CD4-positive, alpha-beta memory T cell (primary cell): ENCODE measurements at regions not wholly inside any gene's neighbourhood (a gene's known extent, or its start where the extent isn't known, plus 50 kb on each side); places are given as distances from the start of the nearest gene placed in this dataset.
A peak's percentile ranks its signal among the peaks of the same experiment; 100 is the strongest.

ENCODE experiments used
- CTCF ChIA-PET: fragments of 350-600 bp; sonication (Branson Sonifier 250); formaldehyde crosslinking; loops from one replicate; lab custom pipeline; 2021; ENCODE audit warnings: inconsistent platforms; ENCODE audit not compliant: partially characterized antibody; lab: Charles Lee
- POLR2A ChIA-PET: fragments of 350-600 bp; sonication (Branson Sonifier 250); formaldehyde crosslinking; loops from one replicate; lab custom pipeline; 2021; ENCODE audit not compliant: partially characterized antibody; lab: Charles Lee
- DNase-seq, 5 donors: peaks; one replicate each; pipeline versions ENCODE4 v3.0.0 to v3.0.0-alpha.2; 2020 to 2022; ENCODE audit warnings: mixed read lengths in 1 of 5
- H3K27ac ChIP-seq: one replicate; pipeline ENCODE4 v1.7.0; 2013; ENCODE audit warnings: low read depth, low read length
- H3K27me3 ChIP-seq: 2 replicates; pipeline ENCODE4 v1.7.0; 2013; ENCODE audit warnings: mild to moderate bottlenecking, low read length, moderate library complexity; ENCODE audit not compliant: insufficient read depth
- H3K36me3 ChIP-seq: 2 replicates; pipeline ENCODE4 v1.7.0; 2013; ENCODE audit warnings: mild to moderate bottlenecking, low read length, moderate library complexity; ENCODE audit not compliant: insufficient read depth
- H3K4me1 ChIP-seq: 2 replicates; pipeline ENCODE4 v1.7.0; 2013; ENCODE audit warnings: mild to moderate bottlenecking, low read length, moderate library complexity; ENCODE audit not compliant: insufficient read depth
- H3K4me3 ChIP-seq, 2 donors: one replicate each; pipeline ENCODE4 v1.7.0; 2013; ENCODE audit warnings: low read length in 2 of 2, mild to moderate bottlenecking in 1 of 2
- H3K9me3 ChIP-seq, 2 donors: one replicate each; pipeline ENCODE4 v1.7.0; 2013; ENCODE audit warnings: low read length in 2 of 2, control low read depth in 1 of 2; ENCODE audit not compliant: control insufficient read depth in 1 of 2
- H3K27ac Mint-ChIP-seq, 7 donors: one replicate each; pipeline ENCODE4 v1.8.0; 2020 to 2021; ENCODE audit warnings: mixed read lengths in 7 of 7, mild to moderate bottlenecking in 6 of 7, inconsistent platforms in 3 of 7, moderate library complexity in 3 of 7
- H3K27me3 Mint-ChIP-seq, 2 donors: one replicate each; pipeline ENCODE4 v1.8.0; 2020 to 2021; ENCODE audit warnings: mixed read lengths in 2 of 2
- H3K36me3 Mint-ChIP-seq, 2 donors: one replicate each; pipeline ENCODE4 v1.8.0; 2020 to 2021; ENCODE audit warnings: mixed read lengths in 2 of 2, inconsistent platforms in 1 of 2, mild to moderate bottlenecking in 1 of 2
- H3K4me1 Mint-ChIP-seq, 4 donors: one replicate each; pipeline ENCODE4 v1.8.0; 2020 to 2021; ENCODE audit warnings: mixed read lengths in 4 of 4, mild to moderate bottlenecking in 1 of 4
- H3K4me3 Mint-ChIP-seq, 8 donors: one replicate each; pipeline ENCODE4 v1.8.0; 2020 to 2021; ENCODE audit warnings: mixed read lengths in 8 of 8, mild to moderate bottlenecking in 7 of 8, moderate library complexity in 6 of 8, inconsistent platforms in 3 of 8
- H3K9me3 Mint-ChIP-seq, 8 donors: one replicate each; pipeline ENCODE4 v1.8.0; 2020 to 2021; ENCODE audit warnings: mixed read lengths in 8 of 8, mild to moderate bottlenecking in 5 of 8, inconsistent platforms in 3 of 8, moderate library complexity in 1 of 8
- intact Hi-C: fragments of 100-400 bp; cut with micrococcal nuclease; formaldehyde crosslinking; loops from one replicate; pipeline ENCODE4 v1.15.1; 2023

DNA sequence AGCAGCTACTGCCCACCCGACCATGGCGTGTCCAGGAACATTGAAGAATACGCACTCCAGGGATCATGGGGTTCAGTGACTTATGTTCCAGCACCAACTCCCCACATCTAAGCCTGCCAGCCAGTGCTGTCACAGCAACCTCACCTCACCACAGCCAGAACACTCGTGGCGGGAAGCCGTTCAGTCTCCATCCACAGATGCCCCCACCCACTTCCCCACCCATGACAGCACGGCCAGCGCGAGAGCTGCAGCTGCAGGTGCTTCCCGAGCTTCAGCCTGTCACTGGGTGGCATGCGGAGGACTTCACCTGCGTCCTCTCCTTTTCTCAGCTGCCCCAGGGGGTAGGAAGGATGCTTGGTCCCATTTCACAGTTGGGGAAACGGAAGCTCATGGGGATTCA, 50.3 kb downstream of the RBFOX3 start:
- Mint-ChIP-seq H3K9me3 (peaks cover 0 to 7% (median 1%) of the 10 kb centered on the region in 8 donors), H3K36me3 (no peaks in the 10 kb centered on the region), H3K27ac (no peak overlapping the region), H3K27me3 (peaks cover 30 to 35% of the 10 kb centered on the region in 2 donors), H3K4me3 (no peak overlapping the region), H3K4me1 (peaks cover 0 to 5% (median 4%) of the 10 kb centered on the region in 4 donors)
- H3K27ac ChIP-seq, result no peak overlapping the region
- ChIA-PET POLR2A (no interaction called here), CTCF (no interaction called here)
- H3K4me1 ChIP-seq, result no peaks in the 10 kb centered on the region
- no peak for DNase-seq
- H3K4me3 ChIP-seq, result no peak overlapping the region
- intact Hi-C loops, result no loop called here
- H3K27me3 ChIP-seq, result peaks cover 8% of the 10 kb centered on the region
- H3K9me3 ChIP-seq, result no peaks in the 10 kb centered on the region
- H3K36me3 ChIP-seq, result no peaks in the 10 kb centered on the region

DNA sequence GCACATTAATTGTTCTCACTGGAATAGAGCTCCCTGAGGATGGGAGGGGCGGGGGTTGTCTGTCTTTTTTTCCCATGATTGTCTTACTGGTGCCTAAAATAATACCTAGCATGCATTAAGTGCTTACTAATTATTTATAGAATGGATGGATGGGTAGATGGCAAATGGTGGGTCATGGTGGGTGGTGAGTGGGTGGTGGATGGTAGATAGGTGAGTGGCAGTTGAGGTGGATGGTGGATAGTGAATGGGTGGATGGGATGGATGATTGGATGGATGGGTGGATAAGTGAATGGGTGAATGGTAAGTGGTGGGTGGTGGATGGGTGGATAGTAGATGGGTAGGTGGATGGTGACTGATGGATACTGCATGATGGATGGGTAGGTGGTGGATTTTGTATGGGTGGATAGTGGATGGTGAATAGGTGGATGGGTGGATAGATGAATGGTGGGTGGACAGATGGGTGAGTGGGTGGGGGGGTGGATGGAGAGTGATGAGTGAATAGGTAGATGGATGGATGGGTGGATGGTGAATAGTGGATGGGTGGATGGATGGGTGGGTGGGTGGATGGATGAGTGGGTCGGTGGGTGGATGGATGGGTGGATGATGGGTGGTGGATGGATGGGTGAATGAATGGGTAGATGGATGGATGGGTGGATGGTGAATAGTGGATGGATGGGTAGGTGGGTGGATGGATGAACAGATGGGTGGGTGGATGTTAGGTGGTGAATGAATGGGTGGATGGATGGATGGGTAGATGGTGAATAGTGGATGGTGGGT, 51.6 kb downstream of the RBFOX3 start:
- ChIA-PET CTCF (no interaction called here), POLR2A (no interaction called here)
- intact Hi-C loops, result no loop called here
- no peak overlapping the region for H3K27ac ChIP-seq
- H3K36me3 ChIP-seq, result no peaks in the 10 kb centered on the region
- H3K4me3 ChIP-seq, result no peak overlapping the region
- H3K4me3 Mint-ChIP-seq, result no peak overlapping the region
- peaks cover 0 to 6% (median 4%) of the 10 kb centered on the region in 4 donors for H3K4me1 Mint-ChIP-seq
- peaks cover 32 to 40% of the 10 kb centered on the region in 2 donors for H3K27me3 Mint-ChIP-seq
- no peaks in the 10 kb centered on the region for H3K36me3 Mint-ChIP-seq
- no peaks in the 10 kb centered on the region for H3K4me1 ChIP-seq
- no peak for DNase-seq
- peaks cover 8% of the 10 kb centered on the region for H3K27me3 ChIP-seq
- peaks cover 0 to 12% (median 1%) of the 10 kb centered on the region in 8 donors for H3K9me3 Mint-ChIP-seq
- no peaks in the 10 kb centered on the region for H3K9me3 ChIP-seq
- H3K27ac Mint-ChIP-seq, result no peak overlapping the region

DNA sequence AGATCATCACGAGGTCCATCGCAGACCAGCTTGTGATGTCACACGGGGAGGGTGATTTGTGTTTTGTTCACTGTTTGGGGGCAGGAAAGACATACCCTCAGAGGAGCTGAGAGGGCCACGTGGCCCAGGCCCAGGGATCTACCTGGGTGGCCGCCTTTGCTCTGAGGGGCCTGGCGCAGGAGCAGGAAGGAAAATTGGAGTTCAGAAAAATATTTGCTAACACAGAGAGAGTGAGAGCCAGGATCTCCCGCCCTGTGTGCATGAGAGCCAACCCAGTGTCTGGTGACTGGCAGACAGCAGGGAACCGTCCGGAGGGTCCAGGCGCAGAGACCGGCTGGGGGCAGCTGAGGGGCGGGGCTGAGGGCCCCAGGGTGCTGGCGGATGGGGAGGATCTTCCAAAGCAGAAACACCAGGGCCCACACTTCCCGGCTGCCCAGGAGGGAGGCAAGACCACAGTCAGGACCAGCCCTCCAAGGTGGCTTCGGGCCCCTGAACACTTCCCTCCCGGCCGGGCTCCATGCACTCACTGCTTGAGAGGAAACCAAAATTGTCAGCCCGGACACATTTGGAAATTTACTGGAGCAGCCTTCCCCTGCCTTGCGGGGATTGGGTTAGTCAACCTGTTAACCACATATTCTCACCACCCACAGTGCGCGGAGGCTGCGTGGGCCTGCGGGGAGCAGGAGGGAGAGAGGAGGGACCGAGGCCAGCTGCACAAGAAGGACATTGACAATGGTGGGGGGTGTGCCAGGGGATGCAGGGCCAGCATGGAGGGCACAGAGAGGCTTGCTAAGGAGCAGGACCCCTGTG, 52.6 kb downstream of the RBFOX3 start:
- ChIA-PET POLR2A (no interaction called here), CTCF (no interaction called here)
- peaks cover 8% of the 10 kb centered on the region for H3K27me3 ChIP-seq
- Mint-ChIP-seq H3K27me3 (peaks cover 27 to 36% of the 10 kb centered on the region in 2 donors), H3K27ac (no peak overlapping the region), H3K9me3 (peaks cover 0 to 12% (median 4%) of the 10 kb centered on the region in 8 donors), H3K4me3 (no peak overlapping the region), H3K4me1 (peaks cover 0 to 6% (median 4%) of the 10 kb centered on the region in 4 donors), H3K36me3 (no peaks in the 10 kb centered on the region)
- H3K9me3 ChIP-seq, result no peaks in the 10 kb centered on the region
- no peak overlapping the region for H3K4me3 ChIP-seq
- DNase-seq, result no peak
- H3K4me1 ChIP-seq, result no peaks in the 10 kb centered on the region
- H3K27ac ChIP-seq, result no peak overlapping the region
- intact Hi-C loops, result no loop called here
- H3K36me3 ChIP-seq, result no peaks in the 10 kb centered on the region

DNA sequence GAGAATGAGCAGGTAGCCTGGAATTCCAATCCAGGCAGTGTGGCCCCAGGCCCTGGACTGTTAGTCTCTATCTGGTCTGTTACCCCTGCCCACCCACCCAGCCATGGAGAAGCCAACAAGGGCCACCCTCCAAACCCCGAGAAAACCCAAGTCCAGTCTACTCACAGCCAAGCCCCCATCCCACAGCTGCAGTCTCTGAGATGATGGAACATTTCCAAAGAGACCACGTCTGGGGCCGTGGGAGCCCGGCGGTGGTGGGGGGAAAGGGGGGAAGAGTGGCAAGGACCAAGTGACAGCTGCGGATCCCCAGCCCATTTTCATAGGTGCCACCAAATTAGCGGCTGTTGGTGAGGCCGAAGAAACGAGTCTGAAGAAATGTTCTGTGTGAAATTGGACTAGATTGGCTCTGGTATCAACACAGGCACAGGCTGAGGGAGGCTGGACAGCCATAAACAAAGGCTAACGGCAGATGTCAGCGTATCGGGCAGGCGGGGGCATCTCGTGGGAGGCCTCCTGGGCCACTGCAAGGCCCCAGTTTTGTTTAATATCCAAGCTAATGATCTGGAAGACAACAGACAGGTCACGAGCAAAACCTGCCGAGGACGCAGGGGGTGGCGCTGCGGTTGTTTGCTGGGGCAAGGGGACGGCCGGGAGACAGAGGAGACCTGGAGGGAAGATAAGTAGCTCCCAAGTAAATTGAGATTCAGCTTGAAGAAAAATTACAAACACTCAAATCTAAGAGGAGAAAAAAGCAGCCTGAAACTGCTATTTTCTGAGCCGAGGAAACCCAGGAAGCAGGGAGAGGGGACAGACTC, 53.4 kb downstream of the RBFOX3 start:
- Histone ChIP-seq H3K9me3 (no peaks in the 10 kb centered on the region), H3K4me3 (no peak overlapping the region), H3K27me3 (peaks cover 8% of the 10 kb centered on the region), H3K36me3 (no peaks in the 10 kb centered on the region), H3K4me1 (no peaks in the 10 kb centered on the region), H3K27ac (no peak overlapping the region)
- Mint-ChIP-seq H3K9me3 (peaks cover 0 to 12% (median 4%) of the 10 kb centered on the region in 8 donors), H3K27me3 (peaks cover 25 to 36% of the 10 kb centered on the region in 2 donors), H3K36me3 (no peaks in the 10 kb centered on the region), H3K4me3 (no peak overlapping the region), H3K4me1 (peaks cover 0 to 6% (median 4%) of the 10 kb centered on the region in 4 donors), H3K27ac (peak overlapping the region in 1 of 7 donors; percentile 23)
- intact Hi-C loops, result no loop called here
- no peak for DNase-seq
- POLR2A ChIA-PET, result no interaction called here
- CTCF ChIA-PET, result no interaction called here

DNA sequence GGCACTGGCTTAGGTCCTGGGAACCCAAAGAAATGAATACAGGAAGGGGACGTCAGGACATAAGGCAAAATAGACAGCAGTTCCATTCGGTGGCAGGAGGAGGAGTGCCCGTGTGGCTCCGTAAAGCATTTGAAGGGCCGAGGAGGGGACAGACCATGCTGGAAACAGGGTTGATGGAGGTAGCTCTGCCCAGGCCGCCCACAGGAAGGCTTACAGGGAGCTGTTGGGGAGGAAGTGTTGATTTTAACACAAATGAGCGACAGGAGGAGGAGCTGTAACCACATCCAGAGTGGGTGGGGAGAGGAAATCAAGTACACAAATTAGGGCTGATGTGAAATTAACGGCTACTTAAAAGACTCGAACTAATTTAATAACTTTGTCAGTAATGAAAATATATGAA, 54.6 kb downstream of the RBFOX3 start:
- H3K9me3 Mint-ChIP-seq, result peaks cover 0 to 17% (median 5%) of the 10 kb centered on the region in 8 donors
- H3K36me3 Mint-ChIP-seq, result no peaks in the 10 kb centered on the region
- no peak overlapping the region for H3K4me3 ChIP-seq
- H3K27ac ChIP-seq, result no peak overlapping the region
- POLR2A ChIA-PET, result no interaction called here
- H3K4me3 Mint-ChIP-seq, result peak overlapping the region in 1 of 8 donors; percentile 27
- peaks cover 0 to 6% (median 4%) of the 10 kb centered on the region in 4 donors for H3K4me1 Mint-ChIP-seq
- peaks cover 8% of the 10 kb centered on the region for H3K27me3 ChIP-seq
- no peak for DNase-seq
- peak overlapping the region in 1 of 7 donors; percentile 60 for H3K27ac Mint-ChIP-seq
- no peaks in the 10 kb centered on the region for H3K9me3 ChIP-seq
- no peaks in the 10 kb centered on the region for H3K36me3 ChIP-seq
- intact Hi-C loops, result no loop called here
- H3K27me3 Mint-ChIP-seq, result peaks cover 25 to 30% of the 10 kb centered on the region in 2 donors
- CTCF ChIA-PET, result no interaction called here
- no peaks in the 10 kb centered on the region for H3K4me1 ChIP-seq

DNA sequence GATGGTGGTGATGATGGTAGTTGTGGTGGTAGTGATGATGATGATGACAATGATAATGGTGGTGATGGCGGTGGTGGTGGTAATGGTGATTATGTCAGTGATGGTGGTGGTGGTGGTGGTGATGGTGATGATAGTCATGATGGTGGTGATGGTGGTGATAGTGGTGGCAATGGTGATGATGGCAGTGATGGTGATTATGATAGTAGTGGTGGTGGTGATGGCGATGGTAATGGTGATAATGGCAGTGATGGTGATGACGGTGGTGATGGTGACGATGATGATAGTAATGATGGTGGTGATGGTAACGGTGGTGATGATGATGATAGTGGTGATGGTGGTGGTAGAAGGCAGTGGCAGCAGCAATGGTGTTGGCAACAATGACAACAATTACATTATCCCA, 55.3 kb downstream of the RBFOX3 start:
- no peaks in the 10 kb centered on the region for H3K36me3 Mint-ChIP-seq
- Histone ChIP-seq H3K4me3 (no peak overlapping the region), H3K4me1 (no peaks in the 10 kb centered on the region), H3K27me3 (peaks cover 8% of the 10 kb centered on the region), H3K36me3 (no peaks in the 10 kb centered on the region), H3K9me3 (no peaks in the 10 kb centered on the region), H3K27ac (no peak overlapping the region)
- intact Hi-C loops, result no loop called here
- H3K27me3 Mint-ChIP-seq, result peaks cover 25 to 30% of the 10 kb centered on the region in 2 donors
- H3K4me1 Mint-ChIP-seq, result peaks cover 0 to 6% (median 4%) of the 10 kb centered on the region in 4 donors
- ChIA-PET POLR2A (no interaction called here), CTCF (interaction anchor here (0.5 kb wide), 1 partner anchor 786 kb away, joined by 3 read pairs; no protein-coding TSS in a partner anchor)
- H3K4me3 Mint-ChIP-seq, result no peak overlapping the region
- no peak for DNase-seq
- no peak overlapping the region for H3K27ac Mint-ChIP-seq
- H3K9me3 Mint-ChIP-seq, result peaks cover 0 to 17% (median 5%) of the 10 kb centered on the region in 8 donors
